ENCODE measurements at regions not wholly inside any gene's neighbourhood (a gene's known extent, or its start where the extent isn't known, plus 50 kb on each side); places are given as distances from the start of the nearest gene placed in this dataset.

- TF ChIP-seq POLR2AphosphoS5 (IDR thresholded peaks at IDR 0.05; ENCODE audit: low read depth, low read length) (no peak), CTCF (IDR thresholded peaks at IDR 0.05) (no peak), TCF7L2 (IDR thresholded peaks at IDR 0.05; ENCODE audit: low read depth, low read length) (no peak), REST (IDR thresholded peaks at IDR 0.05; ENCODE audit: insufficient read depth in 1 of 2, low read depth in 2 of 2, low read length in 1 of 2) (no peak)
Observed at GRCh38 chr13:111897846-111898215, 169.1 kb upstream of the SOX1 start.
